GM12874 (cell line): ENCODE measurements at regions not wholly inside any gene's neighbourhood (a gene's known extent, or its start where the extent isn't known, plus 50 kb on each side); places are given as distances from the start of the nearest gene placed in this dataset.

Experiments used
- TF ChIP-seq, protein P1 (sequence below): IDR thresholded peaks from 2 replicates; pipeline ENCODE4 v1.5.1; 2011; ENCODE audit warnings: low read depth, mild to moderate bottlenecking, control low read depth, low read length, moderate library complexity; ENCODE audit not compliant: insufficient read depth

DNA sequence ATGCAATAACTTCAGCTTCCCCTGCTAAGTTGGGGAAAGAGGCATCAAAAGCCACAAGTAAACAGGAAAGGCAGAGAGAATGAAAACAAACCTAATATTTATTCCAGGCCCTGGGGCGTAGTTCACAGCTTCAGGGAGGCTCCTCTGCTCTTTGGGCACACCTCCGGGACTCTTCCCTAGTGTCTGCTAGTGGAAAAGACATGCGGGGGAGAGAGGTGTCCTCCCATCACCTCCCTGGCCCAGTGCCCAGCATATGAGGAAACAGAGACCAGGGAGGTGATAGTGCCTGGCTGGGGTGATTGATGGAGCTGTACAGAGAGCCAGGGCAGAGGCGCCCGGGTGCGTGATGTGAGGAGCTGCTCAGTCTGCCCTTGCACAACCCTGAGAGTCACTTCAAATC, 71.0 kb downstream of the RASL11A start:
- TF ChIP-seq, protein P1, sequence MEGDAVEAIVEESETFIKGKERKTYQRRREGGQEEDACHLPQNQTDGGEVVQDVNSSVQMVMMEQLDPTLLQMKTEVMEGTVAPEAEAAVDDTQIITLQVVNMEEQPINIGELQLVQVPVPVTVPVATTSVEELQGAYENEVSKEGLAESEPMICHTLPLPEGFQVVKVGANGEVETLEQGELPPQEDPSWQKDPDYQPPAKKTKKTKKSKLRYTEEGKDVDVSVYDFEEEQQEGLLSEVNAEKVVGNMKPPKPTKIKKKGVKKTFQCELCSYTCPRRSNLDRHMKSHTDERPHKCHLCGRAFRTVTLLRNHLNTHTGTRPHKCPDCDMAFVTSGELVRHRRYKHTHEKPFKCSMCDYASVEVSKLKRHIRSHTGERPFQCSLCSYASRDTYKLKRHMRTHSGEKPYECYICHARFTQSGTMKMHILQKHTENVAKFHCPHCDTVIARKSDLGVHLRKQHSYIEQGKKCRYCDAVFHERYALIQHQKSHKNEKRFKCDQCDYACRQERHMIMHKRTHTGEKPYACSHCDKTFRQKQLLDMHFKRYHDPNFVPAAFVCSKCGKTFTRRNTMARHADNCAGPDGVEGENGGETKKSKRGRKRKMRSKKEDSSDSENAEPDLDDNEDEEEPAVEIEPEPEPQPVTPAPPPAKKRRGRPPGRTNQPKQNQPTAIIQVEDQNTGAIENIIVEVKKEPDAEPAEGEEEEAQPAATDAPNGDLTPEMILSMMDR = no peak

DNA sequence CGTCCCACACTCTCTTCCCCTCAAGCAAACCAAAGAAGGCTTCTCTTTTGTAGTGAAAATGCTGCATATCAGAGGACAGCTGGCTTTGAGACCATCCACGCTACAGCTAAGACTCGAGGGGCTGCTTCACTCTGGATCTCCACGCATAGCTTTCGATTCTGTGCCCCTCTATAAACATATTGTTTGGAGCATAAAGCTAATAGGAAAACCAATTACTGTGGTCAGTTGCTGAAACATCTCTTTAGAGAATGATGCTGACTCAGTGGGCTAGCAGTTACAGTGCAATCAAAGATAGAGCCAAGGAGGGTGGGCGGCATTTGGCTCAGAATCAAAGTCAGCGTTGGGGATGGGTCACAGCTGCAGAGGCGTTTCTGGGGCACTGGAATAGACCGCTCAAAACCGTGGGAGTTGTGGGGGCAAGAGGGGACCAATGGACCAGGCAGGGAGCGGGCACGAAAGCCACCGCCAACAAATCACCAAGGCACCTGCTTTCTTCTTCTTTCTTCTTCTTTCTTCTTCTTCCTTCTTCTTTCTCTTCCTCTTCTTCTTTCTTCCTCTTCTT, 76.7 kb downstream of the RASL11A start:
- TF ChIP-seq, protein P1 = no peak

DNA sequence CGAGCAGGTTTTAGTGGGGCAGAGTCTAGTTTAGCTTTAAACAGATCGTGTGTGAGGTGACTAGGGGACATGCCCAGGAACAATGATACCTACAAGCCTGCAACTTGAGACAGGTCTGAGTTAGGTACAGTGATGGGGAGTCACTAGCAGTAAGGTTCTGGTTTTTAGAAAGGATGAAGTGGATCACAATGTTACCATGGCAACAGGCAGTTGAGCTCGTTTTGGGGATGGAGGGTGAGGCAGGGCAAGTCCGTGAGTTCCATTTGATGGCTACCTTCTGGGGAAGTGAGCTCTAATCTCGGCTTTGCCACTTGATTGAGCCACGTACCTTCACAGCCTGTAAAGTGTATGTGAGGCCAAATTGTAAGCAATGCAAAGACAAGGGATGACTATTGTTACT, 76.0 kb upstream of the GTF3A start:
- TF ChIP-seq, protein P1 = no peak

DNA sequence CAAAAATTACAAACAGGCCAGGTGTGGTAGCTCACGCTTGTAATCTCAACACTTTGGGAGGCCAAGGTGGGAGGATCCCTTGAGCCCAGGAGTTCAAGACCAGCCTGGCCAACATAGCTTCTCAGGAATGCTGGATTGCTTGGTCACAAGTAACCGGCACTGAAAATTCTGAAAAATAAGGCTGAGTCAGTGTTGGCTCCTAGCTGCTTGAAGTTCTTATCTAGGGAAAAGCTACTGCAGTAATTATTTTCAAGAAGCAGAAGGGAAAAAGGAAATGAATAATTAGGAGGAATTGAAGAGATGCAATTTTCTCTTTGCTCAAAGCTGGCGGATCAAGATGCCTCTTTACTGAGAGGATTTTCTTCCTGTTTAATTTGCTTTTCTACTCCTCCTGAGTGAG, 75.0 kb upstream of the GTF3A start:
- TF ChIP-seq, protein P1 = no peak

DNA sequence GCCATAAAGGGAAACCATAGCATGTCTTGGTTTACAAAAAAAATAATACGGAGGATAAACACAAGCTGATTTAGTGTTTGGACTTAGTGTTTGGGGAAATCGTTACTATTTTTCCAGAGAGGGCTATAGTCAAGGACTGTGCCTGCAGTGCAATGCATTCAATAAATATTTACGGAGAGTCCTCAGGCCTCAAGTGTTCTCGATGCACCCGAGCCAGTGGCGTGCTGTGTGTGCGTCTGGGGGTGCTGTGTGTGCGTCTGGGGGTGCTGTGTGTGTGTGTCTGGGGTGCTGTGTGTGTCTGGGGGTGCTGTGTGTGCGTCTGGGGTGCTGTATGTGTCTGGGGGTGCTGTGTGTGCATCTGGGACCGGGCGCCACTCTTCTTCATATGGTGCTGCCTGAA, 71.7 kb upstream of the GTF3A start:
- TF ChIP-seq, protein P1 = no peak

DNA sequence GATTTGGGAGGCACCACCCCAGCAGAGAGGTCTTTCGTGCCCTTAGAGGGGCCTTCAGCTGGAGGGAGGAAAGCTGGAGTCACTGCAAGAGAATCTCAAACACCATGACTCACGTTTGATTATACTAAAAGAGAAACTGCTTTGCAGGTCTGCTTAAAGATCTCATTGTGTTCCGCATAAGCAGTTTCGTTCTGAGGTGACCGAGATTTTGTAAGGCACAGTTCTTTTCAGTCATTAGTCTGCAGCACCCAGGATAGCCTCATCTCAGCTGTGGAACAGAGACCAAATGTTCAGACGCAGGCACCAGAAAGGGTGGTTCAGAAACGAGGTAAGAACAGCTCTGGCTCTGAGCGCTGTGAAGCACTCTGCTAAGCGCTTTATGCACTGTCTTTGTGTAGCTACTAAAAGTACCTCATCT, 71.2 kb upstream of the GTF3A start:
- TF ChIP-seq, protein P1 = no peak

DNA sequence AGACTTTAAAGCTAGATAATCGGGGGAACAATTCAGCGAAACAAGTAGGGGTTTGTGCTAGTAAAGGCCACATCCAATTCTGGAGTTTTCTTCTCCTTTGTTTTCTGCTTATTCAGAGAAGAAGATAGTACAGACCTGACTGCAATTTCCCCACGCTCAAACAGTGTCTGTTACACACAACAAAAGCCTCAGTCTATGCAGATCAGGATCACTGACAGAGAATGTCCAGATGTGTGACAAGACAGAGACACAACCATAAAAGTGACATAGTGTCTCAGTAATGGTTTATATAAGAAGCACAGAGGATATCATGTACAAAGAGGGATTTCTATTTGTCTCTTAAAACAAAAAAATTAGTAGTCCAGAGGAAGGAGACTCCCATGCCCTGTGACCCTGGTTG, 70.7 kb upstream of the GTF3A start:
- TF ChIP-seq, protein P1 = no peak
